B cell (primary cell): ENCODE measurements at regions not wholly inside any gene's neighbourhood (a gene's known extent, or its start where the extent isn't known, plus 50 kb on each side); places are given as distances from the start of the nearest gene placed in this dataset.

Experiments used
- ATAC-seq: fragments of 200-7000 bp; cut with Tn5 transposase; one replicate; pipeline ENCODE4 v1.10.0; 2021; ENCODE audit warnings: low read depth, mild to moderate bottlenecking, moderate number of reproducible peaks, moderate library complexity
- CTCF ChIA-PET: fragments of 350-600 bp; sonication (Branson Sonifier 250); formaldehyde crosslinking; loops from one replicate; lab custom pipeline; 2021; ENCODE audit warnings: antibody characterized with exemption, inconsistent platforms; lab: Charles Lee
- POLR2A ChIA-PET: fragments of 350-600 bp; sonication (Branson Sonifier 250); formaldehyde crosslinking; loops from one replicate; lab custom pipeline; 2021; ENCODE audit warnings: antibody characterized with exemption; lab: Charles Lee
- DNase-seq: peaks from one replicate; pipeline ENCODE4 v3.0.0; 2013
- H2AFZ ChIP-seq: 2 replicates; pipeline ENCODE4 v1.6.1; 2012; ENCODE audit warnings: mild to moderate bottlenecking, low read depth, low read length; ENCODE audit not compliant: insufficient read depth, poor library complexity, severe bottlenecking
- H3K27ac ChIP-seq, 2 donors: 1 replicate in 1 of 2; 2 replicates in 1 of 2; pipeline ENCODE4 v1.5.1; 2012 to 2013; ENCODE audit warnings: low read length in 2 of 2, mild to moderate bottlenecking in 2 of 2, moderate library complexity in 1 of 2
- H3K27me3 ChIP-seq, 4 experiments: fragments of 200-600 bp in 1 of 4; sonication (generic) in 1 of 4; replicated peaks in 1 of 4; 1 replicate in 2 of 4; 2 replicates in 2 of 4; pipeline versions ENCODE4 v1.6.1 to v1.7.0; 2013 to 2016; ENCODE audit warnings: low read length in 3 of 4, mild to moderate bottlenecking in 2 of 4, mixed read lengths in 1 of 4, moderate library complexity in 1 of 4; ENCODE audit not compliant: insufficient read depth in 4 of 4, control insufficient read depth in 3 of 4; ENCODE audit errors: control extremely low read depth in 1 of 4
- H3K36me3 ChIP-seq, 2 experiments: replicated peaks in 1 of 2; 1 replicate in 1 of 2; 2 replicates in 1 of 2; pipeline versions ENCODE4 v1.6.1 to v1.7.1; 2013; ENCODE audit warnings: low read length in 1 of 2; ENCODE audit not compliant: insufficient read depth in 2 of 2, control insufficient read depth in 1 of 2; ENCODE audit errors: control extremely low read depth in 1 of 2, extremely low read depth in 1 of 2
- H3K4me1 ChIP-seq, 2 donors: fragments of 200-600 bp in 1 of 2; sonication (generic) in 1 of 2; 1 replicate in 1 of 2; 2 replicates in 1 of 2; pipeline versions ENCODE4 v1.5.1 to v1.6.1; 2013 to 2017; ENCODE audit warnings: low read length in 2 of 2; ENCODE audit not compliant: control insufficient read depth in 2 of 2, insufficient read depth in 2 of 2
- H3K4me2 ChIP-seq: replicated peaks from 2 replicates; pipeline ENCODE3; 2012; ENCODE audit warnings: mild to moderate bottlenecking, low read depth, low read length; ENCODE audit not compliant: poor library complexity, severe bottlenecking
- H3K4me3 ChIP-seq, 5 experiments: fragments of 200-600 bp in 1 of 5; sonication (generic) in 1 of 5; 1 replicate in 3 of 5; 2 replicates in 2 of 5; pipeline versions ENCODE4 v1.5.1 to v1.7.0; 2011 to 2016; ENCODE audit warnings: low read length in 4 of 5, mild to moderate bottlenecking in 4 of 5, low read depth in 2 of 5, control low read depth in 1 of 5, moderate library complexity in 1 of 5; ENCODE audit not compliant: insufficient read depth in 1 of 5; ENCODE audit errors: control extremely low read depth in 1 of 5, extremely low read depth in 1 of 5
- H3K79me2 ChIP-seq: fragments of 200-600 bp; sonication (generic); one replicate; pipeline ENCODE4 v1.6.0; 2016; ENCODE audit warnings: low read length; ENCODE audit not compliant: control insufficient read depth, insufficient read depth
- H3K9ac ChIP-seq: fragments of 200-600 bp; sonication (generic); 2 replicates; pipeline ENCODE4 v1.6.1; 2017; ENCODE audit warnings: mild to moderate bottlenecking, low read length, moderate library complexity
- H3K9me3 ChIP-seq, 3 donors: one replicate each; pipeline versions ENCODE4 v1.6.1 to v1.7.1; 2013; ENCODE audit warnings: low read length in 2 of 3; ENCODE audit not compliant: control insufficient read depth in 2 of 3, insufficient read depth in 1 of 3; ENCODE audit errors: control extremely low read depth in 1 of 3
- H4K20me1 ChIP-seq: 2 replicates; pipeline ENCODE4 v1.6.0; 2012; ENCODE audit warnings: mild to moderate bottlenecking, low read length; ENCODE audit not compliant: insufficient read depth, control insufficient read depth, poor library complexity, severe bottlenecking
- H3K27ac Mint-ChIP-seq: one replicate; pipeline ENCODE4 v1.8.0; 2021; ENCODE audit warnings: mixed read lengths
- H3K27me3 Mint-ChIP-seq: one replicate; pipeline ENCODE4 v1.8.0; 2021; ENCODE audit warnings: mixed read lengths
- H3K4me1 Mint-ChIP-seq: one replicate; pipeline ENCODE4 v1.8.0; 2021; ENCODE audit warnings: mixed read lengths
- H3K4me3 Mint-ChIP-seq: one replicate; pipeline ENCODE4 v1.8.0; 2021; ENCODE audit warnings: mixed read lengths
- H3K9me3 Mint-ChIP-seq: one replicate; pipeline ENCODE4 v1.8.0; 2022; ENCODE audit warnings: mixed read lengths; ENCODE audit not compliant: insufficient read depth
- EZH2 ChIP-seq: IDR thresholded peaks from 2 replicates; pipeline ENCODE4 v1.6.1; 2012; ENCODE audit warnings: borderline replicate concordance, low read depth, mild to moderate bottlenecking, moderate library complexity, low read length; ENCODE audit not compliant: insufficient read depth, poor library complexity, severe bottlenecking
- WGBS: methylation state at CpG from one replicate; pipeline ENCODE4 v1.1.5; 2013; ENCODE audit warnings: missing lambda C conversion rate; ENCODE audit not compliant: insufficient coverage; 5-methylcytosine and 5-hydroxymethylcytosine counted together
- intact Hi-C: fragments of 100-400 bp; cut with micrococcal nuclease; formaldehyde crosslinking; loops from one replicate; pipeline ENCODE4 v1.10.0; 2022
- TF ChIP-seq, protein P1 (sequence below): fragments of 200-600 bp; IDR thresholded peaks from one replicate; pipeline ENCODE4 v1.8.0; 2022; ENCODE audit warnings: antibody characterized with exemption, mild to moderate bottlenecking

DNA sequence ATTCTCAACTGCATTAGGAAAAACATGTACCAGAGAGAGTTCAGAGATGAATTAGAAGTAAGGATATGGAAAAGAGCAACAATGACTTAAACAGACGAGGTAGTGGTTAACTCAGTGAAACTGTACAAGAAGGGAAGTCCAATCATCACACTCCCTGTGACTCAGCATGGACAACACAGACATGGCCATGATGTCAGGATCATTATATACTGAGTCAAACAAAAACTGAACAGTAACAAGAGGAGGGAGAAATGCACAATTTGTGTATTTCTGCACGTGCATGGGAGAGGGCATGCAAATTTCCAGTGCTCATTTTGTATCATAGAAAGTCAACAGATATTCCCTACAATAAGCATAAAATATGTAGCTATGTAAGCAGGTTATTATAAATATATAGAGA is 1037.8 kb downstream of the BCL11B start:
- Histone ChIP-seq H3K4me2 (no peak overlapping the region), H3K27ac (no peak overlapping the region), H3K9ac (no peak overlapping the region), H3K4me3 (no peak overlapping the region), H2AFZ (no peak overlapping the region), H3K27me3 (no peaks in the 10 kb centered on the region), H3K9me3 (peaks cover 0 to 4% (median 0%) of the 10 kb centered on the region in 3 donors), H3K36me3 (no peaks in the 10 kb centered on the region), H3K4me1 (no peaks in the 10 kb centered on the region), H3K79me2 (no peaks in the 10 kb centered on the region), H4K20me1 (no peaks in the 10 kb centered on the region)
- H3K4me1 Mint-ChIP-seq = no peaks in the 10 kb centered on the region
- H3K9me3 Mint-ChIP-seq = peaks cover 4% of the 10 kb centered on the region
- H3K4me3 Mint-ChIP-seq = no peak overlapping the region
- no peaks in the 10 kb centered on the region for H3K27me3 Mint-ChIP-seq
- CTCF ChIA-PET = no interaction called here
- DNase-seq = no peak
- whole genome bisulfite sequencing = no CpG with 5 or more reads among the region's 2 CpGs
- POLR2A ChIA-PET = no interaction called here
- H3K27ac Mint-ChIP-seq = no peak overlapping the region
- no peak for ATAC-seq
- no peak for TF ChIP-seq EZH2
- TF ChIP-seq, protein P1, sequence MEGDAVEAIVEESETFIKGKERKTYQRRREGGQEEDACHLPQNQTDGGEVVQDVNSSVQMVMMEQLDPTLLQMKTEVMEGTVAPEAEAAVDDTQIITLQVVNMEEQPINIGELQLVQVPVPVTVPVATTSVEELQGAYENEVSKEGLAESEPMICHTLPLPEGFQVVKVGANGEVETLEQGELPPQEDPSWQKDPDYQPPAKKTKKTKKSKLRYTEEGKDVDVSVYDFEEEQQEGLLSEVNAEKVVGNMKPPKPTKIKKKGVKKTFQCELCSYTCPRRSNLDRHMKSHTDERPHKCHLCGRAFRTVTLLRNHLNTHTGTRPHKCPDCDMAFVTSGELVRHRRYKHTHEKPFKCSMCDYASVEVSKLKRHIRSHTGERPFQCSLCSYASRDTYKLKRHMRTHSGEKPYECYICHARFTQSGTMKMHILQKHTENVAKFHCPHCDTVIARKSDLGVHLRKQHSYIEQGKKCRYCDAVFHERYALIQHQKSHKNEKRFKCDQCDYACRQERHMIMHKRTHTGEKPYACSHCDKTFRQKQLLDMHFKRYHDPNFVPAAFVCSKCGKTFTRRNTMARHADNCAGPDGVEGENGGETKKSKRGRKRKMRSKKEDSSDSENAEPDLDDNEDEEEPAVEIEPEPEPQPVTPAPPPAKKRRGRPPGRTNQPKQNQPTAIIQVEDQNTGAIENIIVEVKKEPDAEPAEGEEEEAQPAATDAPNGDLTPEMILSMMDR = no peak
- intact Hi-C loops = no loop called here

- no peak overlapping the region for H3K4me3 ChIP-seq
- Mint-ChIP-seq H3K4me1 (no peaks in the 10 kb centered on the region), H3K27ac (no peak overlapping the region), H3K9me3 (peaks cover 6% of the 10 kb centered on the region), H3K4me3 (no peak overlapping the region), H3K27me3 (no peaks in the 10 kb centered on the region)
- ChIA-PET POLR2A (no interaction called here), CTCF (no interaction called here)
- H3K79me2 ChIP-seq = no peaks in the 10 kb centered on the region
- H3K4me2 ChIP-seq = no peak overlapping the region
- DNase-seq = no peak
- H3K4me1 ChIP-seq = no peaks in the 10 kb centered on the region
- H4K20me1 ChIP-seq = no peaks in the 10 kb centered on the region
- intact Hi-C loops = no loop called here
- peaks cover 0 to 6% (median 0%) of the 10 kb centered on the region in 3 donors for H3K9me3 ChIP-seq
- TF ChIP-seq, protein P1 = no peak
- TF ChIP-seq EZH2 = no peak
- 84% methylated on average over 3 of the region's 3 CpGs for WGBS
- H2AFZ ChIP-seq = no peak overlapping the region
- no peak overlapping the region for H3K27ac ChIP-seq
- no peaks in the 10 kb centered on the region for H3K36me3 ChIP-seq
- H3K9ac ChIP-seq = no peak overlapping the region
- no peak for ATAC-seq
- no peaks in the 10 kb centered on the region for H3K27me3 ChIP-seq
Observed at GRCh38 chr14:98236314-98236713, 1035.7 kb downstream of the BCL11B start.
